GM21423 (cell line): ENCODE measurements at regions not wholly inside any gene's neighbourhood (a gene's known extent, or its start where the extent isn't known, plus 50 kb on each side); places are given as distances from the start of the nearest gene placed in this dataset.
"Not testable (repeated sequence)": the region's sequence is repeated elsewhere in the genome, so short reads cannot be mapped to it uniquely, and the experiment has no call there.

Experiments used
- ATAC-seq: cut with Tn5 transposase; IDR thresholded peaks from one replicate; pipeline ENCODE4 v1.9.1; 2021; ENCODE audit warnings: mild to moderate bottlenecking, moderate library complexity; ENCODE audit not compliant: unreplicated experiment

DNA sequence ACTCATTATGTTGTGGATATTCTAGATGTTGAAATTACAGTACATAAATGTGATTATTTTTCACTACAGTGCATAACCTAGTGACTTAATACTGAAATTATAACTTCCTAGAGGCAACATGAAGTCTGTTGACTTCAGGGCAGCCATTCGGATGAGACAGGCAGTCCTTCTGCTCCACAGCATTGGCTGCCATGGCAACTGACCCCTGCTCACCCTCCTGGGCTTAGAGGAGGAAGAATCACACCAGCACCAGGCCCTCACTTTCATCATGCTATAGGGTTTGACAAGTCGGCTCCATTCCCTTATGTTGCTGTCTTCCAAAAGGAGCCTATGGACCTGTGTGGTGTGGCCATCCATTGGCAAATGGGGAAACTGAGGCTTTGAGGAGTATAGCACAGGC is 233.5 kb upstream of the TMEM132C start:
- no peak for ATAC-seq

DNA sequence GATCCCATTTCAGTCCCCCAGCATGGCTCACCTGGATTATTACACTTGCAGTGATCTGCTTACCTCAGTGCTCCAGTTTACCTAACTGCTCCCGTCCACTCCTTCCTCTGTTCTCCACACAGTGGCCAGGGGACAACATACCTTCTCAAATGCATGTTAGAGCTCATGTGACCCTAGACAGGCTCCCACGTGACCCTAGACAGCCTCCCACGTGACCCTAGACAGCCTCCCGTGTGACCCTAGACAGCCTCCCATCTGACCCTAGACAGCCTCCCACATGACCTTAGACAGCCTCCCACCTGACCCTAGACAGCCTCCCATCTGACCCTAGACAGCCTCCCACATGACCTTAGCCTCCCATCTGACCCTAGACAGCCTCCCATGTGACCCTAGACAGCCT is 226.0 kb upstream of the TMEM132C start:
- ATAC-seq, result no peak

DNA sequence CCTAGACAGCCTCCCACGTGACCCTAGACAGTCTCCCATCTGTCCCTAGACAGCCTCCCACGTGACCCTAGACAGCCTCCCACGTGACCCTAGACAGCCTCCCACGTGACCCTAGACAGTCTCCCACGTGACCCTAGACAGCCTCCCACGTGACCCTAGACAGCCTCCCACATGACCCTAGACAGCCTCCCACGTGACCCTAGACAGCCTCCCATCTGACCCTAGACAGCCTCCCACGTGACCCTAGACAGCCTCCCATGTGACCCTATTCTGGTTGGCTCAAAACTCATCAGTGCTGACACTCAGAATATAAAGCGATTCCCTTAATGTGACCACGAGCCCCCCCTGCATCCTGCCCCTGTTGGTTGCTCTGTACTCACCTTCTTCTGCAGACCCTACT is 224.7 kb upstream of the TMEM132C start:
- ATAC-seq, result not testable (repeated sequence)

DNA sequence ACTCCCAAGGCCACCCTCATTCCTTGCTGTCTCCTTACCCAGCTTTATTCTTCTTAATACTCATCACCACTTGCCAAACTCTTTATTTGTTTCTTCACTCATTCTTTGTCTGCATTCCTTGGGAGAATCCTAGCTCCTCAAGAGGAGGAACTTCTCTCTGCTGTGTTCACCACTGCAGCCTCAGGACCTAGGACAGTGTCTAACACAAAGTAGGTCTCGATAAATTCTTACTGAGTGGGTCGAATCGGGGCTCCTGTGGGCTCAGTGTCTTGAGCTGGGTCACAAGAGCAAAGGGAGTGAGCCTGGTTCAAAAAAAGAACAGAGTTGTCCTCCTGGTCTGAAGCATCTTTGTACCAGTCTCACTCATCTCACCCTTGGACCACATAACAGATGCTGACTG is 224.1 kb upstream of the TMEM132C start:
- ATAC-seq, result no peak

DNA sequence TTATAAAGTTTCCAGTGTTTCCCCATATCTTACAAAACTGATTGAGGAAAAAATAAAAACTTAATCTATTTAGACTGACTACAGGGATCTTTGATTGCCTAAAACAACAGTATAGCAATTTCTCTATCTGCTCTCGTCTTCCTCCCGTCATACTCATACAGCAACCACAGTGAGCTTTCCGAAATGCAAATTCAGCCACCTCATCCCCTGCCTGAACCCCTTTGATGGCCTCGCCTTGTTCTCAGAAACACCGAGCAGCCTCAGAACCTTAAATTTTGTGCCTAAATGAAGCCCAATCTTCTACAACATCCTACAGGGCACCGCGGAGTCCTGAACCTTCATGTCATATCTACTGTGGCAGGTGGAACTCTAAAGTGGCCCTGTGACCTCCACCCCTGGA is 223.7 kb upstream of the TMEM132C start:
- no peak for ATAC-seq

DNA sequence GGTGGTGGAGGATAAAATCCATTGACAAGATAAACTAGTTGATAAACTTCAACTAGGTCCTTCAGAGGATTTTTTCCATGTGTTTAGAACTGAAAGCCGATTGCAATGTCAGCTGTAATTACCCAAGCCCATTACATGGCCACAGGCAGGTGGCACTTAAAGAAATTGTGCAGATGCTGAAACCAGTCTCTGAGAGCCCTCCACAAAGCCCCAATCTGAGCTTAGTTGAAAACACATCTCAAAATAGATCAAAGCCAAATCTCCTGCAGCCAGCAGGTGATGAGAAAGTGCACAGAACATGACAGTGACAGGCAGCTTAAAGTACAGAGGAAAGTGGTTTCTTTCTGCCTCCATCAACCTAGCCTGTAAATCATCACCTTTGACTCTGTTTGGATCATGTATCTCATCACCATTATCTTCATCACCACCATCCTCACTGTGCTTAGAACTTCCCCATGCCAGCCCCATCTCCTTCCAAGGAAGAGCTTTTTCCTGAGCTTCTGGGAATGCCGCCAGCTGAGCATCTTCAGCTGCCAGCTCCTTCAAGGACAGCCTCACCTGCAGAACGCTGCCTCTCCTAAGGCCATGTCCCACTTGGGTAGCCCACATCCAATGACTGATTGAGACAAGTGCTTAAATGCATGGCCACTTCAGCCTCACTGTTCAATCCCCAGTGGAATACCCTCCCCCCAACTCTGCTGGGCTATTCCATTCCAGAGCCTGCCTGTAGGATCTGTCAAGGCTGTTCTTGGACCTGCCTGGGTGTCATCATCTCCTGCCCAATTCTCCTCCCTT is 219.5 kb upstream of the TMEM132C start:
- no peak for ATAC-seq

DNA sequence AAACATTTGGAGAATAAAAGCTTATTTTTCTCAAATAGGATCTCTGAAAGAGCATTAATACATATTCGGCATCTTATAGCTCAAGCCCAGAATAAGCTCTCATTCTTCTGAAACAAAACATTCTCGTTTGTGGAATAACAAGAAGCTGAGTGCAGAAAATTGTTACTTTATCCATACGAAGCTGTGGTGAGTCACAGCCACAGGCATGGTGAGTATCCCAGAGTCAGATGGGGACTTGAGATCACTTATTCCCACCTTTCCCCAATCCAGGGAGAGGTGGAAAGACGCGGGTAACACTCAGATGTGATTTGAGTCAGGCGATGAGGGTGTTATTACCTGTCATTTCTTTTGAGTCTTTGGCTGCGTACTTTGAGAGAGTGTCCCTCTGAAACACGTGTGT is 214.6 kb upstream of the TMEM132C start:
- no peak for ATAC-seq

DNA sequence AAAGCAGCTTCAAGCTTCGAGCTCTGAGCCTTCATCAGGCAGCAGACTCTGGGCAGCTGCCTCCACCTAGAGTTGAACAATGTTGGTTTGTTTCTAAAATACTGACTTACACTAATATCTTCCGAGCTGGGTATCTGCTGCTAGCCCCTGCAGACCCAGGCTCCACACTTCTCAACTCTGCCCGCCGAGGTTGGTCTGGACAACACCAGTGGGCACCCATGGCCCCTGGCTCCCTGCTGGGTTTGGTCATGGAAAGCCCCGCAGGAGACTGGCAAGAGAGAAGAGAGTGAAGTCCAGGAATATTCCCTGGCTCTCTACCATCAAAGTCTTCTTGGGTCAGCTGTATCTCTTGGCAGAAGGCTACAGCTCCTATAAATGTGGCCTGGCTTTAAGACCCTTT is 214.2 kb upstream of the TMEM132C start:
- no peak for ATAC-seq

DNA sequence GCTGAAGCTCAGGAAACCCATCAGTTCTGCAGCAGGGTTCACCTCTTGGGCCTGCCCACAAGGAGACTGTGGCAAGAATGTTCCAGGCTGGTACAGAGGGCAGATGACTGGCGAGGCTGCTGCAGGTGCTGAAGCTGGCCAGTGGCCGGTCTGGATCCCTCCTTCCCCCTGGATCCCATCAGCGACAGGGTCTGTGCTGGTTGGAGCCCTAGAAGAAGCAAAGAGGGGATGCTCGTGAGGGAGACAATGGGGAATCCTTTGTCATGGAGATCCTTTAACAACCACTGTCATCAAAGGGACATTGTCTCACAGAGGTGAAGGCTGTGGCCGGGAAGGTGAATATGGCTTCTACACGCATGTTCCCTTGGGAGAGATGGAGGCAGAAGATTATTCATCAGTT is 211.4 kb upstream of the TMEM132C start:
- ATAC-seq, result no peak

DNA sequence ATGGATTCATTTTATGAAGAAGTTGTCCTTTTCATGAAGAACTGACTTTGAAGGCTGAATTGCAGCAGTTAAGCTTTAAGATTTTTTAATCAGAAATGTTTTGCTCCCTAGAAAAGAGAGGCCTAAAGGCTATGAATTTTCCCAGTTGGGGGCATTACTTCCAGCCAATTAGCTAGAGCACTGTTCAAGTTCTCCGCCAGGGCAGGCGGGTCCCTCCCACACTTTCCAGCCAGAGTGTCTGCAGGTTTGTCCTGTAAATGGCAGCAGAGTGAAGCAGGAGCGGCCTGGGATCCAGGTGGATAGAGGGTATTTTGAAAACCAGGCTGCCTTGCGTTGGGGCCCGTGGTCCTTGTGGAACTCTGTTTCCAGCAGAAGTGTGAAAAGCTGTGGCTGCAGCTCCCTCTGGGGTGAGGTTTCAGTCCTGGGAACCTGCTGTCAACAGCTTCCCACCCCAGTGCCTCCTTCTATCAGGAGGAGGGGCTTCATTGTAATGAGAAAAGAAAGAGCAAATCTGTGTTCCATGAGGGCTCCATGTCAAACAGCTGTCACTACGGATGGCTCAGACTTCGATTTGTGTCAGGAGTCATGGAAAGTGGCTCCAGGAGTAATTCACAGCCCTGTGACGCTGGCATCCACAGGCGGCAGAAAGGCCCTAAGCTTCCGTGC is 210.7 kb upstream of the TMEM132C start:
- ATAC-seq, result no peak

DNA sequence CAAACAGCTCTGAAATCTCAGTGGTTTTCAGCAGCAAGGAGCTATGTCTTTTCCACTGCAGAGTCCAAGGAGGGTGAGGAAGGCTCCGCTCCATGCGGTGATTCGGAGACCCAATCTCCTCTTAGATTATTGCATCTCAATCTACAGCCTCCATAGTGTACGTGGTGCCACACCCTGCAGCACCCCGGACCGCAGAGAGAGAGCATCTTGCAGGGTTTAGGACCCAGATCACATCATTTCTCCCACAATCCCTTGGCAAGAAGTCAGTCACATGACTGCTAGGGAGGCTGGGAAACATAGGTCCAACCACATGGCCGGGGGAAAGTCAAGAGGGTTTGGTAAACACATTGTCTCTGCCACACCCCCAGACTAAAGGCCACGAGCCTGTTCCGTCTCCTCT is 209.4 kb upstream of the TMEM132C start:
- no peak for ATAC-seq

DNA sequence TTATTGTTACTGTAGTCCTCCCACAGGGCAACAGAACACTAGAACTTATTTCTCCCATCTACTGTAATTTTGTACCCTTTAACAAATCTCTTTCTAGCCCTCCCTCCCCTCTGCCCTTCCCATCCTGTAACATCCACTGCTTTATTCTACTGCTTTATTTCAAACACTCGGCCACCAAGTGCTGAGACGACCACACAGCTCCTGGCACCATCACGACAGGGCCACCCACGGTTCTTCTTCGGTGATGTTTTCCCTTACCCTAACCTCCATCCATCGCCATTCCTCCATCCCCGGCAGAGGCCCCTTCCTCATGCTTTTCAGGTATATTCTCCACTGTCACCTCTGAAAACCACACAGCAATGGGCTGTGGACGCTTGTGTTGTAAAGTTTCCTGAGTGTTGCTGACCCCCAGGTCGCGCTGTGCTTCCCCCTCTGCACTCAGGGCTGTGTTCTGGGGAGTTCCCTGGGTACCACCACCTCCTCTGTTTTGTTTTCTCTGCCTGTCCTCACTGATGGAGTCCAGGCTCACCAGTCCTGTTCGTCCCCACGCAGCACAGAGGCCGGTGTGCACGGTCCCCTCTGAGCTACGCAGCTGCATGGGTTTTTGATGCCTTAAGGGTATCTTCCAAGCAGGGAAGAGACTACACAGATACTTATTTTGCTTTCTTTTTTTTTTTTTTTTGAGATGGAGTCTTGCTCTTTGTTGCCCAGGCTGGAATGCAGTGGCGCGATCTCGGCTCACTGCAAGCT is 207.2 kb upstream of the TMEM132C start:
- ATAC-seq, result no peak

DNA sequence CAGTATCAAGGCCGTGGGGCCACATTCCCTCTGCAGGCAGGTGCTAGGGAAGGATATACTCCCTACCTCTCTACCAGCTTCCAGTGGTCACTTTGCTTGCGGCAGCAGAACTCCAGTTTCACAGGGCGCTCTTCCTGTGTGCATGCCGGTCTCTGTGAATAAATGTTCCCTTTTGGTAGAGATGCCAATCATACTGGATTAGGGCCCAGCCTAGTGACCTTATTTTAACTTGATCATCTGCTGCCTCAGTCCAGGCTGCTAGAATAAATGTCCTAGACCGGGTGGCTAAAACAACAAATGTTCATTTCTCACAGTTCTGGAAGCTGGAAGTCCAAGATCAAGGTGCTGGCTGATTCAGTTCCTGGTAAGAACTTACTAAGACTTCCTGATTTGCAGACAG is 198.8 kb upstream of the TMEM132C start:
- ATAC-seq, result no peak

DNA sequence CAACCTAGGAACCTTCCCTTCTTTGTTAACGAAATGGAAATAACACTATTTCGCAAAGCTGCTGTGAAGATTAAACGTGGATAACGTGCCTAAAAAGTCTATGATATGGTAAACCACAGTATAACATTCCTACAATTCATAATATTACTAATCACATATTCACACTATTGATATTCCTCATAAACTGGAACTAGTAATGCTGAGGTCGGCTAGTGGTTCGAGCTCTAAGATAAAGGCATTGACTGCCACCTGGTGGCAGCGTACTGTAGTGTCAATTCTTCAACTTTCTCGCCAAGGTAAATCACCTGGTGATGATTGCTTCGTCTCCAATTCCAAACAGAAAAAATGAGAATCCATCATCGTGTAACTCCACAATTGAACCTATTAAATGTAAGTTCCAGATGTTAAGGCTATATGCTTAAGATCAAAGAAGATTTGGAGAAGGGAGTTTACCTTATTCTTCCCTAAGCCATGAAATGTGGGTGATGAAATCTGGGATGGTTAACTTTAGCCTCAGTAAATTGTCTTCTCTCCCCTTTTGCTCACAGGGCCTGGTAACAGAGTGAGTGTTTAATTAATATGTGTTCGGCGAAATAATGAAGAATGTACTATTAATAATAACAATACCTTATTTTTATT is 197.5 kb upstream of the TMEM132C start:
- peak; percentile 69 for ATAC-seq

DNA sequence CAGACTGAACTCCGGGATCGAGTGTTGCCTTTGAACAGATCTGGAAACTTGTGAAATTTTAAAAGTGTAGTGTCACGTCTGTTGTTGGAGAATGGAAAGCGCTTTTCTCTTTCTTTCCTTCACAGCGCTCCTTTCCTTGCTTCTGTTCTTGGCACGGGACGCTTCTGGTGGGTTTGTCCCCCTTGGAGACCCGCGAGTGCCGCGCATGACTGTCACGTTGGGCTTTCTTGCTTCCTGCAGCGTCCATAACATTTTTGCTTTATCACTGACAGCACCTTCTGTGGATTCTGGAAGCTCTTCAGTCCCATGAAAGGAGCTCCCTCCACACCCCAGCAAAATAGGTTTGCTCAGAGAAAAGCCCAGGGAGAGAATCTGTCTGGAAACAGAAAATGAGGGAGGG is 193.0 kb upstream of the TMEM132C start:
- no peak for ATAC-seq

DNA sequence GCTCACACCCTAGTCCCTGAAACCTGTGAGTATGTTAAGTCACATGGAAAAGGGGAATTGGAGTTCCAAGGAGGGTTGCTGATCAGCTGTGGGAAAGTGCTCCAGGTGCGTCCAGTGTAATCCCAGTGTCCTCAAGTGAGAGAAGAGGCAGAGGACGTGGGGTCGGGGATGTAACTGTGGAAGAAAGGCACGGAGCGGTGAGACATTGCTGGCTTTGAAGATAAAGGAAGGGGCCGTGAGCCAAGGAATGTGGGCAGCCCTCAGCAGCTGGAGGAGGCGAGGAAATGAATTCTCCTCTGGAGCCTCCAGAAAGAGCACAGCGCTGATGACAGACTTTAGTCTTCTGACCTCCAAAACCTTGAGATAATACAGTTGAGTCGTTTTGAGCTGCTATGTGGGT is 191.6 kb upstream of the TMEM132C start:
- ATAC-seq, result no peak

DNA sequence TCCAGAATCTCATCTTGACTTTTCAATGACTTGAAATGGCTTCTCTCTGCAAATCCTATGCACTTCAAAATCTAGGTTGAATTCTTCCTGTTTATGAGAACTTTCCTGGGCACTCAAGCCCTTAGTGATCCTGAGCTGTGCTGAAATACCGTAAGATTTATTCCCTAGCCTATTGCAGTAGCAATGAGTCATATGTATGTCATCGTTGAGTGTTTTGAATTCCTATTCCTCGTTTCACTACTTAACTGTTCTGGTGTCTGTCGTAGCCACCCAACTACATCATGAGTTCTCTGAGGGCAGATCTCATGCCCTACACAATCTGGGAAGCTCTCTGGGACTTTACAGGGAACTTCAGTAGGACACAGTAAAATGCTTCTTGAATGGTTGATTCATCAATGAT is 190.8 kb upstream of the TMEM132C start:
- ATAC-seq, result no peak

DNA sequence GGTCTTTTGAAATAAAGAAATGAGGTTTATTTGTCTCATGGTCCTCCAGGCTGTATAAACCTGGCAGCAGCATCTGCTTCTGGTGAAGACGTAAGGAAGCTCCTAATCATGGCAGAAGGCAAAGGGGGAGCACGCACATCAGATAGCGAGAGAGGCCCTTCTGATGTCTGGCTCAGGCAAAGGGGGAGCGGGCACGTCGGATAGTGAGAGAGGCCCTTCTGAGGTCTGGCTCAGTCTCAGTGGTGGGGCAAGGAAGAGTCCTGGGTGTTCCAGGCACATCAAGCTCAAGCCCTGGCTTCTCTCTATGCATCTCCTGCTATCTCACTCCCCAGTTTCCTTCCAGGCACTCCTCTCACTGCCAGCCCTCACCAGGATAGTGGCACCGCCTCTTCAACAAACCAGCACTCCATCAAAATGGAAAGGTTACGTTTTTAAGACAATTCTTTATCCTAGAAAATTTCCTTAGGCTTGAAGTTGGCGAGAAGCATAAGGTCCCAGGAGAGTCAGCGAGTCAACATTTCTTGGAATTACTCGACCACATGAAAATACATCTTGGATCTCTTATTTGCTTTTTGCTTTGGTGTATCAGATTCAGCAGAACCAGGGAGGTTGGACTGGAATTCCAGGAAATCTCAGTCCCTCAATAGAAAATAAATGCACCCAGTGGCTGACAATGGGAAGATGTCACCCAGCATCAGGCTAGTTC is 189.6 kb upstream of the TMEM132C start:
- no peak for ATAC-seq

DNA sequence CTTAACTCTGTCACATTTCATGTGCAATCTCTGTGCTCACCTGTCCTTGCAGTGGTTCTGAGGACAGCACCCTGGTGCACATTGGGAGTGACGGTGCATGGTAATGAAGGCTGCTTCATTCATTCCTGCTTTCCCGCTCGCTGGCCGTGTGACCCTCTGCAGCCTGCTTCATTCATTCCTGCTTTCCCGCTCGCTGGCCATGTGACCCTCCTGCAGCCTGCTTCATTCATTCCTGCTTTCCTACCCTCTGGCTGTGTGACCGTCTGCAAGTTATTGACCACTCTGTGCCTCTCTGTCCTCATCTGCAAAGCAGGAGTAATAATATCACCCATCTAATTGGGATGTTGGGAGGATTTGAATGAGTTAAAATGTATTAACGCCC is 189.1 kb upstream of the TMEM132C start:
- no peak for ATAC-seq

DNA sequence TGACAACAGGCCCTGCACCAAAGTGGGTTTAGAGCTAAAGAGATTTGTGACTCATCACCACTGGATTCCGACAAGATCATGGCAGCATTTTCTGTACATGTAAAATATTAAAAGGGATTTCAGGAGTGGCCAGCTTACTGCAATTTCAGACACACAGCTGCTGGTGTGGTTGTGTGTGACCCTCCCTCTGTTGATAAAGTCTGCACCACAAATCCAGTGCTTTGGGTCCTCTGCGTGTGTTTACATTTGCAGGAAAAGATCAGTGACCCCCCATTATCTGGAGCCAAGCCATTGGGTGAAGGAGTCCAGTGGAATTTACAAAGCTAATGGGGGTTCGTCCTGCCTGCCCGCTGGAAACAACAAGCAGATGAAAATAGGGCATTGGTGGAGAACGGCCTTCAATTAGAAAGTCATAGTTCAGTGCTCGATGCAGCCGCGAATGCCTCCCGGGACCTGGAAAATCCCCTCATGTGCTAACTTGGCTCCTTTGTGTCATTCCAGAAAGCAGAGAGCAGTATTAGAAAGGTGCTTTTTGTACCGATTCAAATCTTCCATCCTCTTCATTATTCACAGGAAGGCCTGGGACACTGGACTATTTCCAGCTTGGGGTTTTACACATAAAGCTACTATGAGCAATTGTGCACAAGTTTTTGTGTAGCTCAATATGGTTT is 188.5 kb upstream of the TMEM132C start:
- ATAC-seq, result no peak
